LoVo (cell line): ENCODE measurements at regions not wholly inside any gene's neighbourhood (a gene's known extent, or its start where the extent isn't known, plus 50 kb on each side); places are given as distances from the start of the nearest gene placed in this dataset.

Source experiments
- DNase-seq: peaks from one replicate; pipeline ENCODE4 v3.0.0-alpha.2; 2016; ENCODE audit warnings: low spot score

DNA sequence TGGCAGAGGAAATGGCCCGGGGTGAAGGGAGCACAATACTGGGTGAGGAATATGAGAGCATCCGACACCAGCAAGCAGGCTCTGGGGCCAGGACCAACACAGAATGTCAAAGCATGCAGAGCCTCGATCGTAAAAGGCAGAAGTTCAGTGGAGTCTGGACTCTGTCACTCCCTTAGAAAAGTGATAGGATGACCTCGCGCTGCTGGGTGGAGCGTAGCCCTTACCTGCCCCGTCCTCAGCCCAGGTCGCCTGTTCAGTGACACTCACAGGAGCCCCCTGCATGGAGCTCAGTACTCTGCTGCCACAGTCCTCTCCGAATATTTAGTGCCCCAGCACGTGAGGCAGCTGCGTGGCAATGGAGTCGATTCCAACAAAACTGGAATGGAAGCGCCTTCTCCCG, 236.7 kb upstream of the MYT1L start:
- no peak for DNase-seq

- no peak for DNase-seq
Observed at GRCh38 chr2:2566396-2567323, 235.6 kb upstream of the MYT1L start.

DNA sequence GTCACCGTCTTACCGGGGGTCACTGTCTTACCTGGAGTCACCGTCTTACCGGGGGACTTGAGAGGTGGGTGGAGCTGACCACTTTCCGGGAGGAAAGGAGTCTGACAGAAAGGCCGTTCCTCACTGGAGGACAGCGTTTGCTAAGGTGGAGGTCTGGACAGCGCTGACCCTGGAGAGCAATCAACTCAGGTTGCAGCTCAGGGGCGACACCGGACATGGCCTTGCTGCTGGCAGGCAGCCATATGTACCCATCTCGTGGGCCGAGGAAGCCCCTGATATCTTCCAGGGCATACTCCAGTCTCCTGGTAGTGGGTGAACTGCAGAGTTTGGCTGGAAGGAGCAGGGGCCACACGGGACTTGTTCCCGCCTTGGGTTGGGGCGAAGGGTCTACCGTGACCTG, 234.6 kb upstream of the MYT1L start:
- no peak for DNase-seq

- DNase-seq, result no peak
Observed at GRCh38 chr2:2564300-2565078, 233.4 kb upstream of the MYT1L start.

- DNase-seq, result no peak
Observed at GRCh38 chr2:2563309-2563860, 232.3 kb upstream of the MYT1L start.

DNA sequence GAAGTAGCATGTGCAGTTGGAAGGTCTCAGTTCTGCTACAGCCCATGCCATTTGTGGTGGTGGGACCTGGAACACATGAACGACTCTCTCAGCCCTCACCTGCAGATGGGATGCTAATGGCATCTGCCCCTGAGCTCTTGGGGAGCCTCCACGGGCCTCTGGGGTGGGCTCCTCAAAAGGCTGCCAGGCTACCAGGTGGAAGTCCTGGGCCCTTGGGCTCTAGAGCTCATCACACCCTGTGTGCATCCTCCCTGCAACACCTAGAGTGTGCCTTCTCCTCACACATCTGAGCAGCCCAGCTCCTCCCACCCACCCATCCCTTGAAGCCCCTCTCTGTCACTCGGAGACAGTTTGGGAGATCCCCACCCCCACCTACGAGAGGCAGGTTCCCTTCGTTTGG, 231.8 kb upstream of the MYT1L start:
- no peak for DNase-seq

DNA sequence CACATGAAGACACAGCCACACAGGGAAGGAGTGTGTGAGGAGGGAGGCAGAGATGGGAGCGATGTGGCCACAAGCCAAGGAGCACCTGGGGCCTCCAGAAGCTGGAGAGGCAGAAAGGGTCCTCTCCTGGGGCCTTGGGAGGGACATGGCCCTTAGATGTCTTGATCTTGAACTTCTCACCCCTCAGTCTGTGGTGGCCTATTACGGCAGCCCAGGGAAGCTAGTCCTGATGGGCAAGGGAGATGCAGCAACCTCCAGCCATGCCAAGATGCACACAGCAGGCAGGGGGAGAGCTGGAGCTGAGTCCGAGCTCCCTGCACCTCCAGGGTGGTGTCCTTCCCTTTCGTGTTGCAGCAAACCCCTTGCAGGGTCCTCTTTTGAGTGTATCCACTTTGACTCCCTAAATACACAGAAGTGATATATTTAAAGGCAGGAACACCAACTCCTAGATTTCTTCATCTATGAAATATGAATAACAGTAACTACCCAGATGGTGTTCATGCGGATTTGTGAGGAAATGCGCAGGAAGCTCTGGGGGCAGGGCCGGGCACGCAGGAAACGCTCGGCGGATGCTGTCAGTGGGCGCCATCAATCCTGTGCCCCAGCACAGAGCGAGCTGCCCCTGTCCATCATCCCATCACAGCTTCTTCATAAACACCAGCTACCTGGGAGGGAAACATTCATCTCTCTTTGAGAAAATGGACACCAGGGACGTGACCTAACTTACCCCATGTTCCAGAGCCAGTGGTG, 230.4 kb upstream of the MYT1L start:
- DNase-seq, result no peak

GRCh38 chr2:2560374-2561015, 229.4 kb upstream of the MYT1L start:
- DNase-seq, result no peak

DNA sequence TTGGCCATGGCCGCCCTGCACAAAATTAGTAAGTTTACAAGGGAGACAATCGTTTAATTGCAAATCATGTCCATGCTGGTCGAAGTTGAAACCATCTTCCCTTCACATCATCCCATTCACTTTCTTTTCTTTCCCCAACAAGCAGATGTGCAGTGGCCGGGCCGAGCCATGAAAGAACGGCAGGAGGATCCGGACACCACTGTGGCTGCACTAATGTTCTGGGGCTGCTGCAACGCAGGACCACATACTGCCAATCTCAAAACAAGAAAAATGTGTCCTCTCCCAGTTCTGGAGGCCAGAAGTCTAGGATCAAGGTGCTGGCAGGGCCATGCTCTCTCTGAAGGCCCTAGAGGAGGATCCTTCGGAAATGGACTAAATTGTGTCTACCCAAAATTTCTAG, 227.4 kb upstream of the MYT1L start:
- DNase-seq, result no peak

DNA sequence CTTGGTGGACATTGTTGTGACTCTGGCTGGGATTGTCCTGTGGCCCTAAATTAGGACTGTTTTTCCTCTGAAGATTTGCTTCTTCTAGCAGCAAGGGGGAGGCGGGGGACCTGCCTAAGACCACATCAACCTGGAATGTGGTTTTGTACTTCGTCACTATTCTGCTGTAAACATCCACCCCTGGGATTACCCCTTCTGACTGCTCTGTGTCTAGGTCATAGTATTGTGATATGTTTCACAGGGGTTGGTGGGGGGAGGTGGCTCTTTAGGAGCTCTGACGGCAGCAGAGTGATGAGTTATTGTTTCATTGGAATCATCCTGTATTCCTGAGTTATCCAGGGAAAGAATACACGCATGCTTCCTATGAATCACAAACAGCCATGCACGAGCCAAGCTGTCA, 226.4 kb upstream of the MYT1L start:
- no peak for DNase-seq

DNA sequence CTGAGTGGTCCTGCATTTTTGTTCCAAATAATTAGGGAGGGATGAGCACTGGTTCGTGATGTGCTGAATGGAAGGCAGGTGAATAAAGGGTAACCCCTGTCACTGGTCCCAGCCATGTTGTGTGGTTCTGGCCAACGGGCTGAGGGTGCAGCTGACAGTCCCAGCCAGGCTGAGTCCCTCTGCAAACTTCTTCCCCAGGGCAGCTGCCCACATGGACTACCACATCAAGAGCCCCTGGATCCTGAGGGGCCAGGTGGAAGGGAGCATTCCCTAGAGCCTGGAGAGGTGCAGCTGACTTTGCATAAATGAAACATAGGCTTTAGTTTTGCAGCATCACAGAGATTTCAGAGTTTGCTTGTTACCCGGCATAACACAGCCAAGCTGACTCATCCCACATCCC, 219.8 kb upstream of the MYT1L start:
- DNase-seq, result no peak

DNA sequence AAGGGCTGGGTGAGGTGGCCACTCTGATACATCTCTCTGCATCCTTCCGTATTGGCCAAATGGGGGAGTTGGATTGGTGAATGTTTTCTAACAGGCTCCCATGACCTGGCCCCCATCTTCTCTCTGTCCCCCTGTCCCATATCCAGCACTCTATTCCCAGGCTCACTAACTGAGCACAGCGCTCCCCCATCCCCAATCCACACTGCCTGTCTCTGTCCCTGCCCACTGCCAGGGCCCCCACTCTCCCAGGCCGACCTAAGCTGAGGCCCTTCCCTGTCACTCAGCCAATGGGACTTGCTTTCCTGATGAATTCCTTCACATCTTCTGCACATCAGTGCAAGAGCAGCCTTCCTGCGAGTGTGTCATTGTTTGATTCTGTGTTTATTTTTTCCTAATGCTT, 216.8 kb upstream of the MYT1L start:
- DNase-seq, result no peak

DNA sequence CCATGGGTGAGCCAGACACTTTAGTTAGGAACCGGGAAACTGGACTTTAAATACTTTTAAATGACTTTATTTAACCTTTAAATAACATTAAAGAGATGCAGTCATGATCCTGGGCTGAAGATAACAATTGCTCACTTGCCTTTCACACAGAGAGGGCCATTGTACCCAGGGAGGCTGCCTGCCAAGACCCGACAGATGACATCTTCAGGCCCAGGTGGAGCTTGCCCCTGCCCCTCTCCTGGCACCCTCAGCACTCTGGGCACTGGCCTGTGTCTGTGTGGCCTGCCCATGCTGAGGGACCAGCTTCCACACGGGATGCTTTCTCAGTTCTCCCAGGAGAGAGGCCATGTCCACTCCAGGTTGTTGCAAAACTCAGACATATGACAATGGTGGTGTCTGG, 216.4 kb upstream of the MYT1L start:
- no peak for DNase-seq

- DNase-seq, result no peak
Observed at GRCh38 chr2:2546046-2546445, 215.0 kb upstream of the MYT1L start.

- DNase-seq, result no peak
Observed at GRCh38 chr2:2542966-2543611, 212.0 kb upstream of the MYT1L start.

DNA sequence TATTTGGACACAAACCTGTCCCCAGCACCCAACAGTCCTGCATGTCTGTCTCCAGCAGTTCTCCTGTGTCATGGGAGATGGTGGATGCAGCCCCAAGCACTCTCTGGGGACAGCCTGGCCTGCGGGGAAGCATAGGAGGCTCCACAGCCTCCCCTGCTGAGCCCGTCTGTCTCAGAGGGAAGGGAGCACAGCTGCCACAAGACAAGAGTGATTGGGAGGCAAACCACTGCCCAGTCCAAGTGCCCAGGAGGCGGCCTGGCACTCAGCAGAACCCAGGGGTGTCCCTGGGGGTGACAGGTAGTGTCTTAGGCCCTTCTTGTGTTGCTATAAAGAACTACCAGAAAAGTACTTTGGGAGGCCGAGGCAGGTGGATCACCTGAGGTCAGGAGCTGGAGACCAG, 211.2 kb upstream of the MYT1L start:
- DNase-seq, result no peak

DNA sequence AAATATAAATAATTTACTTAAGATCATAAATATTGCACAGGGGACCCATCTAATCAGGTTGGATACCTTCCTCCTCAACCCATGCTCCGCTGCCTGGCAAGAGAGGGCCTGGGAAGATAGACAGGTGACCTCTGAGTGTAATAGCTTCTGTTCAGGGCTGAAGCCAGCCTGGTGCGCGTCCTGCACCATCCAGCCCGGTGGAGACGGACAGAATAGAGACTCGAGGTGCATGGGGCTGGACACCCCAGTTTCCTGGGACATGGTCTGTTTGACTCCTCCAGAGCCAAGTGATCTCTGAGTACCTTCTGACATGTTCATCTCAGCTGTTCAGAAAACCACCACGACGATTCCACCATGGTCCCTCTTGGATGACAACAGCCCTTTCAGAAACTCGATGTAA, 209.3 kb upstream of the MYT1L start:
- DNase-seq, result no peak

DNA sequence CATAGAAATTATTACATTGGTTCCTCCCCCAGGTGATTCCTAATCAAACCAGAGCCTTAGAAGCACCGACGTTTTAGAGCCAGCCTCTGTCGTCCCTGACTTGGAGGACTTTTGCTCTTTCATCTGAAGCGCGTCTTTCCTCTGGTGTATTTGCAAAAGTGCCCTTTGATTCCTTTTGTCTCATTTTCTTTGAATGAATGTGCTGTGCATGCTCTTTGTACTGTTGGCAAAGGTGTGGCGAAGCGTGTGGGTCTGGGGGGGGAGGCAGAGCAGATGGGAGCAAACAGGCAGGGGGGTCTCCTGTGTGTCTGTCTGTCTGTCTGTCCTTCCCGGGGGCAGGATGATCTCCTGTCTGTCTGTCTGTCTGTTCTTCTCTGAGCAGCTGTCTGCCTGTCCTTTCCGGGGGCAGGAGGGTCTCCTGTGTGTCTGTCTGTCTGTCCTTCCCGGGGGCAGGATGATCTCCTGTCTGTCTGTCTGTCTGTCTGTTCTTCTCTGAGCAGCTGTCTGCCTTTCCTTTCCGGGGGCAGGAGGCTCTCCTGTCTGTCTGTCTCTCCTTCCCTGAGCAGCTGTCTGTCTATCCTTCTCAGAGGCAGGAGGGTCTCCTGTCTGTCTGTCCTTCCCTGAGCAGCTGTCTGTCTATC, 205.5 kb upstream of the MYT1L start:
- no peak for DNase-seq

DNA sequence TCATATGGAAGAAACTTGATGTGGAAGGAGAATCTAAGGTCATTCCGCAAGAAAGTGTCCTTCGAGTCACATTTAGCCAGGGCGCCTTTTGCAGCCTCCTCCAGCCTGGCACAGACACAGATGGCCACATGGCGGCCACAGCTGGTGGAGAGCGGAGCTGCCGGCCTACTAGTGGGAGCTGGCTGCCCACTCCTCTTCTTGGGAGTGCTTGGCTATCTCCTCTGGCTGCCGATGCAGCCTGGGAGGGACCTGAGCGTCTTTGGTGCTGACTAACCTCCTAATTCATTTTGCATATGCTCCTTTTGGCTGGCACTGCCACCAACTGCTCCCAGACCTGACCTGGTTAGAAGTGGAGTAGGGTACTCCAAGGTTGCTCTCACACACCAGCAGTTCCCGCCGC, 199.3 kb upstream of the MYT1L start:
- no peak for DNase-seq

- DNase-seq, result no peak
Observed at GRCh38 chr2:2528846-2529245, 197.8 kb upstream of the MYT1L start.

DNA sequence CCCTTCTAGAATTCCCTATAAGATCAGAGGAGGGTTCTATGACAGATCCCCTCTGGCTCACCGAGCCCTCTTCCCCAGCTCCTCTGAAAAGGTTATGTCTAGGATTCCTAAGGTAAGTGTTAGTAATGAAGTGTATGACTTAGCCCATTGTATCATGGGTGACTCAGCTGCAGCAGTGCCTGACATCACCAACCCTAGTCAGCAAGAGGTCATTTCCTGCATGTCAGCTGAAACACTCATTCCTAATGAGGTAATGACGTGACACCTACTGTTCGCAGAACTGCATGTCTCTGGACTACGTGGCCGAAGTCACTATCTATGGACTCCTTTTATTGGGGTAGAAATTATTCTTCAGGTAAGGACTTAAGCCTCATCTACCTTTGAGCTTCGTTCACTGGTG, 196.1 kb upstream of the MYT1L start:
- DNase-seq, result no peak
